HCT116 (cell line): ENCODE measurements at regions not wholly inside any gene's neighbourhood (a gene's known extent, or its start where the extent isn't known, plus 50 kb on each side); places are given as distances from the start of the nearest gene placed in this dataset.
"Not testable (repeated sequence)": the region's sequence is repeated elsewhere in the genome, so short reads cannot be mapped to it uniquely, and the experiment has no call there.

Experiments used
- ATAC-seq: fragments of 200-7000 bp; cut with Tn5 transposase; 2 replicates; pipeline ENCODE4 v1.9.1; 2020; ENCODE audit warnings: mild to moderate bottlenecking, moderate library complexity
- BruUV-seq: library from RNA; stranded (reverse); fragments of 400-500 nt; replicated peaks from 2 replicates; lab custom pipeline; 2021; lab: Mats Ljungman, UMichigan
- CTCF ChIA-PET: fragments of 300-600 bp; sonication (Branson Sonifier 250); formaldehyde crosslinking; loops from one replicate; lab custom pipeline; 2021; ENCODE audit warnings: antibody characterized with exemption; lab: Charles Lee
- POLR2A ChIA-PET: fragments of 300-600, 350-600 bp; sonication (Branson Sonifier 250); formaldehyde crosslinking; loops from one replicate; lab custom pipeline; 2021; ENCODE audit warnings: antibody characterized with exemption; lab: Charles Lee
- RAD21 ChIA-PET, 2 experiments: fragments of 300-600 bp; sonication (Branson Sonifier 250); formaldehyde crosslinking; loops; one replicate each; lab custom pipeline; 2023; ENCODE audit warnings: low total read pairs in 2 of 2; ENCODE audit not compliant: uncharacterized antibody in 2 of 2, unreplicated experiment in 2 of 2, low non-redundant PET in 1 of 2; lab: Charles Lee
- DNase-seq: peaks from one replicate; pipeline ENCODE4 v3.0.0-alpha.2; 2010; ENCODE audit warnings: low read depth, low spot score
- H2AFZ ChIP-seq: fragments of 200-600 bp; shearing (Covaris generic), sonication (generic); 2 replicates; pipeline ENCODE4 v1.6.1; 2017; ENCODE audit warnings: low read depth, mixed run types, mixed read lengths, antibody characterized with exemption, low read length; ENCODE audit not compliant: poor library complexity, severe bottlenecking
- H3K27ac ChIP-seq: 2 replicates; pipeline ENCODE4 v1.5.1; 2012; ENCODE audit warnings: low read depth, low read length
- H3K27me3 ChIP-seq: fragments of 200-600 bp; sonication (generic); 2 replicates; pipeline ENCODE4 v1.6.1; 2016; ENCODE audit warnings: mixed run types, low read length, mixed read lengths; ENCODE audit not compliant: insufficient read depth
- H3K36me3 ChIP-seq, 2 experiments: fragments of 200-500 bp in 1 of 2; fragments of 200-600 bp in 1 of 2; sonication (Bioruptor generic) in 1 of 2; sonication (generic) in 1 of 2; 2 replicates each; pipeline versions ENCODE4 v1.5.1 to v1.6.1; 2014 to 2016; ENCODE audit warnings: low read length in 2 of 2, inconsistent platforms in 1 of 2, mixed read lengths in 1 of 2, mixed run types in 1 of 2; ENCODE audit not compliant: insufficient read depth in 2 of 2, control insufficient read depth in 1 of 2
- H3K4me1 ChIP-seq, 2 experiments: fragments of 200-600 bp in 1 of 2; sonication (generic) in 1 of 2; 2 replicates each; pipeline versions ENCODE4 v1.5.1 to v1.6.1; 2012 to 2017; ENCODE audit warnings: low read length in 2 of 2, inconsistent platforms in 1 of 2, mild to moderate bottlenecking in 1 of 2, mixed read lengths in 1 of 2, mixed run types in 1 of 2, moderate library complexity in 1 of 2; ENCODE audit not compliant: insufficient read depth in 2 of 2, control insufficient read depth in 1 of 2
- H3K4me2 ChIP-seq: fragments of 200-600 bp; sonication (generic); 2 replicates; pipeline ENCODE4 v1.6.1; 2017; ENCODE audit warnings: mixed run types, low read length, mixed read lengths
- H3K4me3 ChIP-seq, 2 experiments: fragments of 200-600 bp in 1 of 2; sonication (generic) in 1 of 2; replicated peaks in 1 of 2; 2 replicates each; pipeline ENCODE4 v1.5.1; 2011 to 2016; ENCODE audit warnings: low read length in 2 of 2, control low read depth in 1 of 2, low read depth in 1 of 2, mild to moderate bottlenecking in 1 of 2, mixed read lengths in 1 of 2, mixed run types in 1 of 2
- H3K79me2 ChIP-seq: fragments of 200-600 bp; sonication (generic); 2 replicates; pipeline ENCODE4 v1.6.1; 2017; ENCODE audit warnings: mild to moderate bottlenecking, mixed run types, low read length, moderate library complexity, mixed read lengths; ENCODE audit not compliant: insufficient read depth
- H3K9ac ChIP-seq: fragments of 200-600 bp; sonication (generic); 2 replicates; pipeline ENCODE4 v1.6.1; 2016; ENCODE audit warnings: low read length, mixed read lengths
- H3K9me2 ChIP-seq: fragments of 200-600 bp; sonication (generic), shearing (Covaris generic); 2 replicates; pipeline ENCODE4 v1.6.1; 2017; ENCODE audit warnings: mixed run types, mild to moderate bottlenecking, moderate library complexity; ENCODE audit not compliant: insufficient read depth
- H3K9me3 ChIP-seq, 2 experiments: fragments of 200-500 bp in 1 of 2; fragments of 200-600 bp in 1 of 2; sonication (Bioruptor generic) in 1 of 2; sonication (generic) in 1 of 2; 2 replicates each; pipeline ENCODE4 v1.6.1; 2014 to 2017; ENCODE audit warnings: low read length in 2 of 2, mixed read lengths in 2 of 2, inconsistent platforms in 1 of 2, low read depth in 1 of 2, mild to moderate bottlenecking in 1 of 2, mixed run types in 1 of 2, moderate library complexity in 1 of 2; ENCODE audit not compliant: control insufficient read depth in 1 of 2, insufficient read depth in 1 of 2
- H4K20me1 ChIP-seq: fragments of 200-600 bp; sonication (generic), shearing (Covaris generic); 2 replicates; pipeline ENCODE4 v1.6.1; 2017; ENCODE audit warnings: mixed run types, mild to moderate bottlenecking, moderate library complexity; ENCODE audit not compliant: insufficient read depth
- intact Hi-C: fragments of 100-400 bp; cut with micrococcal nuclease; formaldehyde crosslinking; loops from 2 replicates; pipeline ENCODE4 v1.10.0; 2022
- TF ChIP-seq, protein P1 (sequence below), 3 experiments: fragments of 200-600 bp in 1 of 3; sonication (generic) in 1 of 3; IDR thresholded peaks in 2 of 3; conservative IDR thresholded peaks in 1 of 3; 2 replicates each; pipeline ENCODE4 v1.5.1; 2012 to 2017; ENCODE audit warnings: low read depth in 2 of 3, low read length in 2 of 3, antibody characterized with exemption in 1 of 3, borderline replicate concordance in 1 of 3, control low read depth in 1 of 3, mild to moderate bottlenecking in 1 of 3, mixed read lengths in 1 of 3, mixed run types in 1 of 3, moderate library complexity in 1 of 3; ENCODE audit not compliant: insufficient read depth in 1 of 3

GRCh38 chr5:94102849-94103248 is 361.4 kb upstream of the POU5F2 start:
- ChIA-PET CTCF (no interaction called here), RAD21 (no interaction called here), POLR2A (no interaction called here)
- Histone ChIP-seq H3K4me3 (no peak overlapping the region), H2AFZ (no peak overlapping the region), H3K27ac (no peak overlapping the region), H3K36me3 (no peaks in the 10 kb centered on the region), H3K9me2 (no peaks in the 10 kb centered on the region), H3K4me1 (no peaks in the 10 kb centered on the region), H3K79me2 (peaks cover 33% of the 10 kb centered on the region), H3K27me3 (no peaks in the 10 kb centered on the region), H3K4me2 (no peak overlapping the region), H4K20me1 (no peaks in the 10 kb centered on the region), H3K9me3 (no peaks in the 10 kb centered on the region), H3K9ac (no peak overlapping the region)
- no TSS peak for BruUV-seq
- DNase-seq (no peak), ATAC-seq (no peak)
- TF ChIP-seq, protein P1, sequence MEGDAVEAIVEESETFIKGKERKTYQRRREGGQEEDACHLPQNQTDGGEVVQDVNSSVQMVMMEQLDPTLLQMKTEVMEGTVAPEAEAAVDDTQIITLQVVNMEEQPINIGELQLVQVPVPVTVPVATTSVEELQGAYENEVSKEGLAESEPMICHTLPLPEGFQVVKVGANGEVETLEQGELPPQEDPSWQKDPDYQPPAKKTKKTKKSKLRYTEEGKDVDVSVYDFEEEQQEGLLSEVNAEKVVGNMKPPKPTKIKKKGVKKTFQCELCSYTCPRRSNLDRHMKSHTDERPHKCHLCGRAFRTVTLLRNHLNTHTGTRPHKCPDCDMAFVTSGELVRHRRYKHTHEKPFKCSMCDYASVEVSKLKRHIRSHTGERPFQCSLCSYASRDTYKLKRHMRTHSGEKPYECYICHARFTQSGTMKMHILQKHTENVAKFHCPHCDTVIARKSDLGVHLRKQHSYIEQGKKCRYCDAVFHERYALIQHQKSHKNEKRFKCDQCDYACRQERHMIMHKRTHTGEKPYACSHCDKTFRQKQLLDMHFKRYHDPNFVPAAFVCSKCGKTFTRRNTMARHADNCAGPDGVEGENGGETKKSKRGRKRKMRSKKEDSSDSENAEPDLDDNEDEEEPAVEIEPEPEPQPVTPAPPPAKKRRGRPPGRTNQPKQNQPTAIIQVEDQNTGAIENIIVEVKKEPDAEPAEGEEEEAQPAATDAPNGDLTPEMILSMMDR (IDR thresholded peaks at IDR 0.05 in 2 of 3, conservative IDR thresholded peaks at IDR 0.05 in 1 of 3; ENCODE audit: borderline replicate concordance in 1 of 3, insufficient read depth in 1 of 3, low read depth in 2 of 3, low read length in 2 of 3) = no peak
- intact Hi-C loops = no loop called here

- POLR2A ChIA-PET = interaction anchor here (1.2 kb wide), 1 partner anchor 11 kb away, joined by 3 read pairs; no protein-coding TSS in a partner anchor
- CTCF ChIA-PET, RAD21 ChIA-PET, H2AFZ ChIP-seq, H3K36me3 ChIP-seq, H3K9me2 ChIP-seq, H3K4me2 ChIP-seq, H3K27ac ChIP-seq, H3K27me3 ChIP-seq, H3K9me3 ChIP-seq, H3K4me3 ChIP-seq, H4K20me1 ChIP-seq, BruUV-seq, DNase-seq, ATAC-seq, H3K4me1 ChIP-seq, intact Hi-C loops, H3K9ac ChIP-seq: not testable (repeated sequence)
- peaks cover 48% of the 10 kb centered on the region for H3K79me2 ChIP-seq
Observed at GRCh38 chr5:94097384-94097783, 356.0 kb upstream of the POU5F2 start.
